A549 (cell line): ENCODE measurements at regions not wholly inside any gene's neighbourhood (a gene's known extent, or its start where the extent isn't known, plus 50 kb on each side); places are given as distances from the start of the nearest gene placed in this dataset.

Source experiments
- ATAC-seq, 2 experiments: fragments of 200-7000 bp in 1 of 2; fragments of >200 bp in 1 of 2; cut with Nextera tagmentation in 1 of 2; cut with Tn5 transposase in 1 of 2; 3 replicates each; pipeline versions ENCODE4 v1.8.0 to v1.9.1; 2018 to 2020; ENCODE audit warnings: mild to moderate bottlenecking in 1 of 2, moderate library complexity in 1 of 2
- CTCF ChIA-PET: fragments of 300-600 bp; sonication (Branson Sonifier 250); formaldehyde crosslinking; extraction: SDS; loops from one replicate; lab custom pipeline; 2021; ENCODE audit warnings: antibody characterized with exemption, inconsistent platforms; lab: Yijun Ruan, JAX
- POLR2A ChIA-PET: fragments of 350-600 bp; formaldehyde crosslinking; extraction: SDS; loops from one replicate; lab custom pipeline; 2021; ENCODE audit warnings: antibody characterized with exemption, inconsistent platforms; lab: Yijun Ruan, JAX
- DNase-seq, 2 experiments: peaks; one replicate each; pipeline versions ENCODE4 v3.0.0 to v3.0.0-alpha.2; 2011 to 2016; ENCODE audit warnings: low read depth in 1 of 2, low spot score in 1 of 2
- FAIRE-seq: peaks from 2 replicates; lab custom pipeline; 2011; peaks lifted over from hg19 to GRCh38; lab: Jason Lieb, UNC
- H3K27ac ChIP-seq, 2 experiments: fragments of >200 bp; sonication (Bioruptor Twin); formaldehyde crosslinking; 3 replicates each; pipeline ENCODE4 v1.5.1; 2016 to 2017
- H3K4me1 ChIP-seq: fragments of >200 bp; sonication (Bioruptor Twin); formaldehyde crosslinking; 3 replicates; pipeline ENCODE4 v1.6.1; 2016
- H3K4me2 ChIP-seq: fragments of >200 bp; sonication (Bioruptor Twin); formaldehyde crosslinking; 3 replicates; pipeline ENCODE4 v1.6.1; 2016
- H3K4me3 ChIP-seq: fragments of >200 bp; sonication (Bioruptor Twin); formaldehyde crosslinking; 3 replicates; pipeline ENCODE4 v1.5.1; 2016
- H3K9me3 ChIP-seq: fragments of >200 bp; sonication (Bioruptor Twin); formaldehyde crosslinking; 3 replicates; pipeline ENCODE4 v1.6.1; 2016
- CBX8 ChIP-seq: fragments of 200-600 bp; sonication (generic); IDR thresholded peaks from 2 replicates; pipeline ENCODE4 v1.6.1; 2016
- CHD2 ChIP-seq: fragments of 150-350 bp; IDR thresholded peaks from 2 replicates; pipeline ENCODE4 v1.6.1; 2014; ENCODE audit warnings: low read length; ENCODE audit not compliant: partially characterized antibody
- CHD4 ChIP-seq: fragments of 200-600 bp; sonication (generic); IDR thresholded peaks from 2 replicates; pipeline ENCODE4 v1.6.1; 2016; ENCODE audit warnings: antibody characterized with exemption, mild to moderate bottlenecking, borderline replicate concordance
- EHMT2 ChIP-seq: fragments of 200-600 bp; sonication (generic); IDR thresholded peaks from 2 replicates; pipeline ENCODE4 v1.6.1; 2016; ENCODE audit warnings: antibody characterized with exemption, low read depth, mild to moderate bottlenecking, moderate library complexity
- EP300 ChIP-seq, 2 experiments: fragments of >200 bp; sonication (Bioruptor Twin); formaldehyde crosslinking; IDR thresholded peaks; 2 replicates in 1 of 2; 3 replicates in 1 of 2; pipeline ENCODE4 v1.6.1; 2016 to 2017
- FOSL2 ChIP-seq, 2 experiments: fragments of 450-650 bp in 1 of 2; fragments of >200 bp in 1 of 2; sonication (Bioruptor Twin) in 1 of 2; formaldehyde crosslinking; IDR thresholded peaks; 2 replicates each; pipeline versions ENCODE4 v1.5.0 to v1.6.1; 2016 to 2020; ENCODE audit warnings: mild to moderate bottlenecking in 1 of 2, moderate library complexity in 1 of 2
- FOXS1 ChIP-seq: fragments of 250-450 bp; sonication (Bioruptor Pico); IDR thresholded peaks from 2 replicates; pipeline ENCODE4 v1.5.0; 2020; ENCODE audit warnings: mild to moderate bottlenecking, moderate library complexity
- HDAC2 ChIP-seq: fragments of 200-600 bp; sonication (generic); IDR thresholded peaks from 2 replicates; pipeline ENCODE4 v1.6.1; 2016
- HOXA7 ChIP-seq: fragments of 250-450 bp; sonication (Bioruptor Pico); IDR thresholded peaks from 2 replicates; pipeline ENCODE4 v1.5.0; 2020; ENCODE audit warnings: mild to moderate bottlenecking, moderate library complexity
- JUN ChIP-seq, 2 experiments: fragments of >200 bp; sonication (Bioruptor Twin); formaldehyde crosslinking; IDR thresholded peaks; 2 replicates in 1 of 2; 3 replicates in 1 of 2; pipeline ENCODE4 v1.6.1; 2016 to 2017
- JUNB ChIP-seq: fragments of >200 bp; sonication (Bioruptor Twin); formaldehyde crosslinking; IDR thresholded peaks from 2 replicates; pipeline ENCODE4 v1.6.1; 2016
- KDM1A ChIP-seq: fragments of 200-600 bp; sonication (generic); IDR thresholded peaks from 2 replicates; pipeline ENCODE4 v1.6.1; 2016; ENCODE audit warnings: low read depth, mild to moderate bottlenecking
- NR3C1 ChIP-seq: fragments of >200 bp; sonication (Bioruptor Twin); formaldehyde crosslinking; IDR thresholded peaks from 3 replicates; pipeline ENCODE4 v1.6.1; 2017
- RAD21 ChIP-seq, 2 experiments: fragments of >200 bp in 1 of 2; sonication (Bioruptor Twin) in 1 of 2; formaldehyde crosslinking in 1 of 2; IDR thresholded peaks in 1 of 2; conservative IDR thresholded peaks in 1 of 2; 2 replicates in 1 of 2; 3 replicates in 1 of 2; pipeline ENCODE4 v1.6.1; 2012 to 2018; ENCODE audit warnings: inconsistent platforms in 1 of 2
- RARB ChIP-seq: fragments of 250-450 bp; sonication (Bioruptor Pico); IDR thresholded peaks from 2 replicates; pipeline ENCODE4 v1.8.0; 2021; ENCODE audit warnings: mild to moderate bottlenecking, moderate library complexity
- RNF2 ChIP-seq: fragments of 200-600 bp; sonication (generic); IDR thresholded peaks from 2 replicates; pipeline ENCODE4 v1.6.1; 2016; ENCODE audit warnings: low read depth, mild to moderate bottlenecking, antibody characterized with exemption, moderate library complexity, borderline replicate concordance
- TFCP2L1 ChIP-seq: fragments of 250-450 bp; sonication (Bioruptor Pico); IDR thresholded peaks from 2 replicates; pipeline ENCODE4 v1.5.0; 2021; ENCODE audit warnings: mild to moderate bottlenecking
- TP53 ChIP-seq: fragments of 250-450 bp; sonication (Bioruptor Pico); IDR thresholded peaks from 2 replicates; pipeline ENCODE4 v1.5.0; 2021; ENCODE audit warnings: mild to moderate bottlenecking, moderate library complexity
- WGBS: methylation state at CpG from one replicate; pipeline ENCODE4 v1.1.6; 2017; ENCODE audit errors: missing lambda C conversion rate; 5-methylcytosine and 5-hydroxymethylcytosine counted together
- TF ChIP-seq, protein P1 (sequence below): fragments of 450-650 bp; IDR thresholded peaks from 2 replicates; pipeline ENCODE4 v1.6.1; 2014; ENCODE audit warnings: antibody characterized with exemption
- TF ChIP-seq, protein P2 (sequence below): fragments of 200-600 bp; sonication (generic); IDR thresholded peaks from 2 replicates; pipeline ENCODE4 v1.6.1; 2016; ENCODE audit warnings: antibody characterized with exemption, mild to moderate bottlenecking, moderate library complexity
- TF ChIP-seq, protein P3 (sequence below): fragments of >200 bp; sonication (Bioruptor Twin); formaldehyde crosslinking; IDR thresholded peaks from 2 replicates; pipeline ENCODE4 v1.6.1; 2016
- TF ChIP-seq, protein P4 (sequence below): fragments of 250-450 bp; sonication (Bioruptor Pico); IDR thresholded peaks from 2 replicates; pipeline ENCODE4 v1.5.0; 2020; ENCODE audit warnings: low read depth, mild to moderate bottlenecking, moderate library complexity
- TF ChIP-seq, protein P5 (sequence below): fragments of 250-450 bp; sonication (Bioruptor Pico); IDR thresholded peaks from 2 replicates; pipeline ENCODE4 v1.5.0; 2021; ENCODE audit warnings: mild to moderate bottlenecking, moderate library complexity, borderline replicate concordance
- TF ChIP-seq, protein P6 (sequence below): fragments of >200 bp; sonication (Bioruptor Twin); formaldehyde crosslinking; IDR thresholded peaks from 3 replicates; pipeline ENCODE4 v1.6.1; 2016

DNA sequence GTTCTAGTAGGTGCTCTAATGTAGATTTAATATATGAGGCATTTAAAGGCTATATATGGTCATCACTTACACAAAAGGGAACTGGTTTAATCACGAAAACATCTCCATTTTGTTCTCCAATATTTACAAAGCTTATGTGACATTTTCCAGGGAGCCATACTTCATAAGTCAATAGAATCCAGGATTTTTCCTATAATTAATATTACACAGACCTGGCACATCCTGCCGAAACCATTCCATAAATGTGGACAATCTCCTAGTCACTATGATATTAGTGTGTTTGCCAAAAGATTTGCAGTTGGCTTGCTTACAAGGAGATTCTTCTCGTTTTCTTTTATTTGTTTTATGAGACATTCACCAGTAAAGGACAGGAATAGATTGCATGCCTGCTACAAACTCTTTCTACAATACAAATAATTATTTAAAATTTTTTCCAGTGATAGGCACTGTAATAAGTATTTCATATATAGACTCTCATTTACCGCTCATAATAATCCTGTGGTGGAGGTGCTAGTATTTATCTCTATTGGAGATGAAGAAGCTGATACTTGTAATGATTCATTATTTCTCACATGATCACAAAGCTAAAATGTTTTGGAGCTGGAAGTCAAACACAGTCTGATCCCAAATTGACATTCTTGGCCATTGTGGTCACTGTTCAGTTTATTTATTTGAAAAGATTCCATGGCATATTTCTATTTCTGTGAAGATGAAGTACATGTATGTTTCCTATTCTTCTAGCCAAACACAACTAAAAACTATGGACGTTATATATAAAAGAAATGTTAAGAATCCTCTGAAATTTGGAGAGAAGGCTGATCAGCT, 597.0 kb downstream of the HTR1B start:
- POLR2A ChIA-PET, result no interaction called here
- TF ChIP-seq CHD4, result no peak
- TF ChIP-seq EP300 (IDR thresholded peaks at IDR 0.05), result no peak
- no peak for TF ChIP-seq KDM1A
- no peak for TF ChIP-seq RNF2
- TF ChIP-seq JUNB, result no peak
- no peak for TF ChIP-seq TP53 (CRISPR knock-in tag)
- TF ChIP-seq CHD2, result no peak
- no peak for TF ChIP-seq HDAC2
- TF ChIP-seq JUN (IDR thresholded peaks at IDR 0.05), result no peak
- TF ChIP-seq NR3C1, result no peak
- Histone ChIP-seq H3K27ac (no peak overlapping the region), H3K9me3 (no peaks in the 10 kb centered on the region), H3K4me1 (no peaks in the 10 kb centered on the region), H3K4me2 (no peak overlapping the region), H3K4me3 (no peak overlapping the region)
- no peak for DNase-seq
- ATAC-seq, result no peak
- 16% methylated on average over 5 of the region's 5 CpGs for WGBS
- FAIRE-seq, result no peak
- CTCF ChIA-PET, result no interaction called here

DNA sequence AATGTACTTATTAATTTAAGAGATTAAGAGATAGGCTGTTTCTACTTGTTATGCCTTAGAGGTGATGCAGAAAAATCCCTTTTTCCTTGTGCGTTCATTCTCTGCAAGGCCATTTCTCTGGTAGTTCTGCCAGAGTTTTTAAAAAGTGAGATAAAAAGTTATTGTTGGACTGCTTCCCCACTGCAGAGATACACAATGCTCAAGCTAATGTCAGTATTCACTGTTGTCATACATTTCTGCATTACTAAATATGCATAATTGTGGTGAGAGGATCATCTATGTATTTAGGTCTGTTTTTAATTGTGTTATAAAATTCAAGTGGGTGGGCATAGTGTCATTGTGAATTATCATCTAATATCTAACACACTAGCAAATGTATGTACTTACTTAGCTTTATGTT, 600.4 kb downstream of the HTR1B start:
- no peak overlapping the region for H3K4me3 ChIP-seq
- H3K27ac ChIP-seq, result no peak overlapping the region
- no peaks in the 10 kb centered on the region for H3K9me3 ChIP-seq
- H3K4me1 ChIP-seq, result no peaks in the 10 kb centered on the region
- TF ChIP-seq JUN (IDR thresholded peaks at IDR 0.05), result no peak
- TF ChIP-seq EHMT2, result no peak
- TF ChIP-seq TFCP2L1 (CRISPR knock-in tag), result no peak
- TF ChIP-seq, protein P1, sequence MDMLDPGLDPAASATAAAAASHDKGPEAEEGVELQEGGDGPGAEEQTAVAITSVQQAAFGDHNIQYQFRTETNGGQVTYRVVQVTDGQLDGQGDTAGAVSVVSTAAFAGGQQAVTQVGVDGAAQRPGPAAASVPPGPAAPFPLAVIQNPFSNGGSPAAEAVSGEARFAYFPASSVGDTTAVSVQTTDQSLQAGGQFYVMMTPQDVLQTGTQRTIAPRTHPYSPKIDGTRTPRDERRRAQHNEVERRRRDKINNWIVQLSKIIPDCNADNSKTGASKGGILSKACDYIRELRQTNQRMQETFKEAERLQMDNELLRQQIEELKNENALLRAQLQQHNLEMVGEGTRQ, result no peak
- no peak for TF ChIP-seq FOXS1 (CRISPR knock-in tag)
- TF ChIP-seq, protein P2, sequence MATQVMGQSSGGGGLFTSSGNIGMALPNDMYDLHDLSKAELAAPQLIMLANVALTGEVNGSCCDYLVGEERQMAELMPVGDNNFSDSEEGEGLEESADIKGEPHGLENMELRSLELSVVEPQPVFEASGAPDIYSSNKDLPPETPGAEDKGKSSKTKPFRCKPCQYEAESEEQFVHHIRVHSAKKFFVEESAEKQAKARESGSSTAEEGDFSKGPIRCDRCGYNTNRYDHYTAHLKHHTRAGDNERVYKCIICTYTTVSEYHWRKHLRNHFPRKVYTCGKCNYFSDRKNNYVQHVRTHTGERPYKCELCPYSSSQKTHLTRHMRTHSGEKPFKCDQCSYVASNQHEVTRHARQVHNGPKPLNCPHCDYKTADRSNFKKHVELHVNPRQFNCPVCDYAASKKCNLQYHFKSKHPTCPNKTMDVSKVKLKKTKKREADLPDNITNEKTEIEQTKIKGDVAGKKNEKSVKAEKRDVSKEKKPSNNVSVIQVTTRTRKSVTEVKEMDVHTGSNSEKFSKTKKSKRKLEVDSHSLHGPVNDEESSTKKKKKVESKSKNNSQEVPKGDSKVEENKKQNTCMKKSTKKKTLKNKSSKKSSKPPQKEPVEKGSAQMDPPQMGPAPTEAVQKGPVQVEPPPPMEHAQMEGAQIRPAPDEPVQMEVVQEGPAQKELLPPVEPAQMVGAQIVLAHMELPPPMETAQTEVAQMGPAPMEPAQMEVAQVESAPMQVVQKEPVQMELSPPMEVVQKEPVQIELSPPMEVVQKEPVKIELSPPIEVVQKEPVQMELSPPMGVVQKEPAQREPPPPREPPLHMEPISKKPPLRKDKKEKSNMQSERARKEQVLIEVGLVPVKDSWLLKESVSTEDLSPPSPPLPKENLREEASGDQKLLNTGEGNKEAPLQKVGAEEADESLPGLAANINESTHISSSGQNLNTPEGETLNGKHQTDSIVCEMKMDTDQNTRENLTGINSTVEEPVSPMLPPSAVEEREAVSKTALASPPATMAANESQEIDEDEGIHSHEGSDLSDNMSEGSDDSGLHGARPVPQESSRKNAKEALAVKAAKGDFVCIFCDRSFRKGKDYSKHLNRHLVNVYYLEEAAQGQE, result no peak
- TF ChIP-seq CHD4, result no peak
- TF ChIP-seq KDM1A, result no peak
- TF ChIP-seq, protein P3, sequence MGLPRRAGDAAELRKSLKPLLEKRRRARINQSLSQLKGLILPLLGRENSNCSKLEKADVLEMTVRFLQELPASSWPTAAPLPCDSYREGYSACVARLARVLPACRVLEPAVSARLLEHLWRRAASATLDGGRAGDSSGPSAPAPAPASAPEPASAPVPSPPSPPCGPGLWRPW, result no peak
- TF ChIP-seq RAD21 (conservative IDR thresholded peaks at IDR 0.05 in 1 of 2, IDR thresholded peaks at IDR 0.05 in 1 of 2), result no peak
- no peak for TF ChIP-seq JUNB
- no peak for TF ChIP-seq FOSL2 (IDR thresholded peaks at IDR 0.05)
- no peak for TF ChIP-seq FOSL2 (CRISPR knock-in tag; IDR thresholded peaks at IDR 0.05)
- TF ChIP-seq CBX8, result no peak
- TF ChIP-seq TP53 (CRISPR knock-in tag), result no peak
- TF ChIP-seq RARB (CRISPR knock-in tag), result no peak
- TF ChIP-seq, protein P4, sequence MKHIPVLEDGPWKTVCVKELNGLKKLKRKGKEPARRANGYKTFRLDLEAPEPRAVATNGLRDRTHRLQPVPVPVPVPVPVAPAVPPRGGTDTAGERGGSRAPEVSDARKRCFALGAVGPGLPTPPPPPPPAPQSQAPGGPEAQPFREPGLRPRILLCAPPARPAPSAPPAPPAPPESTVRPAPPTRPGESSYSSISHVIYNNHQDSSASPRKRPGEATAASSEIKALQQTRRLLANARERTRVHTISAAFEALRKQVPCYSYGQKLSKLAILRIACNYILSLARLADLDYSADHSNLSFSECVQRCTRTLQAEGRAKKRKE (CRISPR knock-in tag), result no peak
- TF ChIP-seq HOXA7, result no peak
- TF ChIP-seq, protein P5, sequence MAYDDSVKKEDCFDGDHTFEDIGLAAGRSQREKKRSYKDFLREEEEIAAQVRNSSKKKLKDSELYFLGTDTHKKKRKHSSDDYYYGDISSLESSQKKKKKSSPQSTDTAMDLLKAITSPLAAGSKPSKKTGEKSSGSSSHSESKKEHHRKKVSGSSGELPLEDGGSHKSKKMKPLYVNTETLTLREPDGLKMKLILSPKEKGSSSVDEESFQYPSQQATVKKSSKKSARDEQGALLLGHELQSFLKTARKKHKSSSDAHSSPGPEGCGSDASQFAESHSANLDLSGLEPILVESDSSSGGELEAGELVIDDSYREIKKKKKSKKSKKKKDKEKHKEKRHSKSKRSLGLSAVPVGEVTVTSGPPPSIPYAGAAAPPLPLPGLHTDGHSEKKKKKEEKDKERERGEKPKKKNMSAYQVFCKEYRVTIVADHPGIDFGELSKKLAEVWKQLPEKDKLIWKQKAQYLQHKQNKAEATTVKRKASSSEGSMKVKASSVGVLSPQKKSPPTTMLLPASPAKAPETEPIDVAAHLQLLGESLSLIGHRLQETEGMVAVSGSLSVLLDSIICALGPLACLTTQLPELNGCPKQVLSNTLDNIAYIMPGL (CRISPR knock-in tag), result no peak
- TF ChIP-seq, protein P6, sequence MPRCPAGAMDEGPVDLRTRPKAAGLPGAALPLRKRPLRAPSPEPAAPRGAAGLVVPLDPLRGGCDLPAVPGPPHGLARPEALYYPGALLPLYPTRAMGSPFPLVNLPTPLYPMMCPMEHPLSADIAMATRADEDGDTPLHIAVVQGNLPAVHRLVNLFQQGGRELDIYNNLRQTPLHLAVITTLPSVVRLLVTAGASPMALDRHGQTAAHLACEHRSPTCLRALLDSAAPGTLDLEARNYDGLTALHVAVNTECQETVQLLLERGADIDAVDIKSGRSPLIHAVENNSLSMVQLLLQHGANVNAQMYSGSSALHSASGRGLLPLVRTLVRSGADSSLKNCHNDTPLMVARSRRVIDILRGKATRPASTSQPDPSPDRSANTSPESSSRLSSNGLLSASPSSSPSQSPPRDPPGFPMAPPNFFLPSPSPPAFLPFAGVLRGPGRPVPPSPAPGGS, result no peak
- ATAC-seq (no peak), FAIRE-seq (no peak), DNase-seq (no peak)
- 0% methylated on average over 1 of the region's 1 CpG for WGBS
- H3K4me2 ChIP-seq, result no peak overlapping the region
- CTCF ChIA-PET, result interaction anchor here (0.9 kb wide), 1 partner anchor 146 kb away, joined by 3 read pairs; no protein-coding TSS in a partner anchor
- POLR2A ChIA-PET, result no interaction called here
